Endothelial cell of hepatic sinusoid (primary cell): ENCODE measurements at regions not wholly inside any gene's neighbourhood (a gene's known extent, or its start where the extent isn't known, plus 50 kb on each side); places are given as distances from the start of the nearest gene placed in this dataset.

Experiments used
- in situ Hi-C: cut with HindIII; loops from 2 replicates; pipeline ENCODE4 v1.10.0; 2017; ENCODE audit warnings: low sequenced_read_pairs

- in situ Hi-C loops, result no loop called here
Measured at GRCh38 chrX:17931855-17932254, 70.8 kb upstream of the RAI2 start.

DNA sequence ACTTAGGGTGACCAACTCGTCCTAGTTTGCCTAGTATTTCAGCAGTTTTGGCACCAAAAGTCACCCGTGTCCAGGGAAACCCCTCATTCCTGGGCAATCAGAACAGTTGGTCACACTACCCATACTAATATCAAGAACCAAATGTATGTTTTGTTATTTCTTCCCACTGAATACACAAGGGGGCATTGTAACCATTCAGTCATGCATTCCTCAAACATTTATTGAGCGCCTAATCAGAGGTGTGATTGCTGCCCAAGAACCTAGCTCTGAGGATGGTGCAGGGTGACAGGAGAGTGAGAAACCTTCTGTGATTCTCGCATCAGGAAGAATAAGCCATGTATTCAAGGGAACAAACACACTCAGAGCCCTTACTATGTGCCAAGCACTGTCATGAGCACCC lies 69.8 kb upstream of the RAI2 start:
- in situ Hi-C loops, result no loop called here

GRCh38 chrX:17923546-17923945 lies 62.4 kb upstream of the RAI2 start:
- in situ Hi-C loops, result no loop called here

- in situ Hi-C loops, result no loop called here
Measured at GRCh38 chrX:17922303-17922702, 61.2 kb upstream of the RAI2 start.

GRCh38 chrX:17919896-17920446 lies 58.9 kb upstream of the RAI2 start:
- in situ Hi-C loops, result no loop called here

DNA sequence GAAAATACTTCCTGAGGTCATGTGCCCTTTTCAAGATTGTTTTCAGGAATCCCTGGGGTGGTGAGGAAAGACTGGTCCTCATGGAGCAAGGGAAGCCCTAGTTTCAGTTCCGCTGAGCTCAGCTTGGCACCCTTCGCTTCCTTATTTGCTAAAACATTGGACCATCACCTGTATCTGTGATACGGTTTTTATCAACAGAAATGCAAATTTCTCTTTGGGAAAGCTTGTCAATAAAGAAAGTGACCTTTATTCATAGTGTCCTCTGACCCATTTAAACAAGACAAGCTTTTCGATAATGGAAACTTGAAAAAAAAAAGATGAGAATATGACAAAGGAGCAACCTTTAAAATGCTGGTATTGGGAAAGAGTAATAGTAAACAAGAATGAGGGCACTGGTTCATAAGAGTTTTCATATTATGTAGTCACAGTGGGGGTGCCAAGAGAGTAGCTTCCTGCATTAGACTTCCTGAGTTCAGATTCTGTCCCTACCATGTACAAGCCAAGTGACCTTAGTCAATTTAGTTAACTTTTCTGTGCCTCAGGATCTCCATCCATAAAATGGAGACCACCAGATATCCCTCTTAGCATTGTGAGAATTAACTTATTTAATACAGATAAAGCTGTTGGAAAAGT lies 57.0 kb upstream of the RAI2 start:
- in situ Hi-C loops, result no loop called here

GRCh38 chrX:17913801-17914200 lies 52.7 kb upstream of the RAI2 start:
- in situ Hi-C loops, result no loop called here
